ENCODE measurements at regions not wholly inside any gene's neighbourhood (a gene's known extent, or its start where the extent isn't known, plus 50 kb on each side); places are given as distances from the start of the nearest gene placed in this dataset.
"Not testable (repeated sequence)": the region's sequence is repeated elsewhere in the genome, so short reads cannot be mapped to it uniquely, and the experiment has no call there.

- H3K27ac Mint-ChIP-seq; H3K4me3 Mint-ChIP-seq; H3K36me3 Mint-ChIP-seq (ENCODE audit: insufficient read depth); DNase-seq; H3K27me3 Mint-ChIP-seq; H3K4me1 Mint-ChIP-seq (ENCODE audit: low read depth in 2 of 2); ATAC-seq (replicated peaks): not testable (repeated sequence)
- peaks cover 12 to 73% of the 10 kb centered on the region in 2 donors for H3K9me3 Mint-ChIP-seq
These were observed 1150.0 kb downstream of the TP53TG3F start for GRCh38 chr16:34609435-34609834.

Measured in effector memory CD8-positive, alpha-beta T cell (primary cell).